ENCODE measurements at regions not wholly inside any gene's neighbourhood (a gene's known extent, or its start where the extent isn't known, plus 50 kb on each side); places are given as distances from the start of the nearest gene placed in this dataset.

DNA sequence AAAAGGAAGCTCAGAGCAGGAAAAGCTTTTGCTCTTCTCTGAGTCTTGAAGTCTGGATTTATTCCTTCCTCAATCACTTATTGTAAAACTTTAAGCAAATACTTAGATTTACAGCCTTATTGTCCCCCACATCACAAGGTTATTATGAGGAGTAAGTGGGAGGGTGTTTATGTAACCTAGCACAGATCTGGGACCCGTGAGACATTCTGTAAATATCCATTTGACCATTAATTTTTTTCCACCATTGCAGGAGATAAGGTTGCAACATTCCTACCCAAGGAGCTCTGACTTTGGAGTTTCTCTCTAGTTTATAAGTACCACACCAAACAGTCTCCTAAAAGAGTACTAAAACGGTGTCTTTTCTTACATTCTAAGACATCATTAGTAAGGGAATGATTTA is 52.1 kb upstream of the CTIF start:
- TF ChIP-seq, protein P1, sequence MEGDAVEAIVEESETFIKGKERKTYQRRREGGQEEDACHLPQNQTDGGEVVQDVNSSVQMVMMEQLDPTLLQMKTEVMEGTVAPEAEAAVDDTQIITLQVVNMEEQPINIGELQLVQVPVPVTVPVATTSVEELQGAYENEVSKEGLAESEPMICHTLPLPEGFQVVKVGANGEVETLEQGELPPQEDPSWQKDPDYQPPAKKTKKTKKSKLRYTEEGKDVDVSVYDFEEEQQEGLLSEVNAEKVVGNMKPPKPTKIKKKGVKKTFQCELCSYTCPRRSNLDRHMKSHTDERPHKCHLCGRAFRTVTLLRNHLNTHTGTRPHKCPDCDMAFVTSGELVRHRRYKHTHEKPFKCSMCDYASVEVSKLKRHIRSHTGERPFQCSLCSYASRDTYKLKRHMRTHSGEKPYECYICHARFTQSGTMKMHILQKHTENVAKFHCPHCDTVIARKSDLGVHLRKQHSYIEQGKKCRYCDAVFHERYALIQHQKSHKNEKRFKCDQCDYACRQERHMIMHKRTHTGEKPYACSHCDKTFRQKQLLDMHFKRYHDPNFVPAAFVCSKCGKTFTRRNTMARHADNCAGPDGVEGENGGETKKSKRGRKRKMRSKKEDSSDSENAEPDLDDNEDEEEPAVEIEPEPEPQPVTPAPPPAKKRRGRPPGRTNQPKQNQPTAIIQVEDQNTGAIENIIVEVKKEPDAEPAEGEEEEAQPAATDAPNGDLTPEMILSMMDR (IDR thresholded peaks at IDR 0.05): no peak
- TF ChIP-seq POLR2A (IDR thresholded peaks at IDR 0.05): no peak
- TF ChIP-seq POLR2AphosphoS5 (IDR thresholded peaks at IDR 0.05): no peak
